ENCODE measurements at regions not wholly inside any gene's neighbourhood (a gene's known extent, or its start where the extent isn't known, plus 50 kb on each side); places are given as distances from the start of the nearest gene placed in this dataset.
A peak's percentile ranks its signal among the peaks of the same experiment; 100 is the strongest.

- TF ChIP-seq, protein P1, sequence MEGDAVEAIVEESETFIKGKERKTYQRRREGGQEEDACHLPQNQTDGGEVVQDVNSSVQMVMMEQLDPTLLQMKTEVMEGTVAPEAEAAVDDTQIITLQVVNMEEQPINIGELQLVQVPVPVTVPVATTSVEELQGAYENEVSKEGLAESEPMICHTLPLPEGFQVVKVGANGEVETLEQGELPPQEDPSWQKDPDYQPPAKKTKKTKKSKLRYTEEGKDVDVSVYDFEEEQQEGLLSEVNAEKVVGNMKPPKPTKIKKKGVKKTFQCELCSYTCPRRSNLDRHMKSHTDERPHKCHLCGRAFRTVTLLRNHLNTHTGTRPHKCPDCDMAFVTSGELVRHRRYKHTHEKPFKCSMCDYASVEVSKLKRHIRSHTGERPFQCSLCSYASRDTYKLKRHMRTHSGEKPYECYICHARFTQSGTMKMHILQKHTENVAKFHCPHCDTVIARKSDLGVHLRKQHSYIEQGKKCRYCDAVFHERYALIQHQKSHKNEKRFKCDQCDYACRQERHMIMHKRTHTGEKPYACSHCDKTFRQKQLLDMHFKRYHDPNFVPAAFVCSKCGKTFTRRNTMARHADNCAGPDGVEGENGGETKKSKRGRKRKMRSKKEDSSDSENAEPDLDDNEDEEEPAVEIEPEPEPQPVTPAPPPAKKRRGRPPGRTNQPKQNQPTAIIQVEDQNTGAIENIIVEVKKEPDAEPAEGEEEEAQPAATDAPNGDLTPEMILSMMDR (IDR thresholded peaks at IDR 0.05; ENCODE audit: borderline replicate concordance, extremely low read depth, low read length, poor library complexity, severe bottlenecking), result no peak
- TF ChIP-seq EZH2 (IDR thresholded peaks at IDR 0.05; ENCODE audit: borderline replicate concordance, low read depth, low read length, severe bottlenecking), result no peak
- Histone ChIP-seq H4K20me1 (ENCODE audit: insufficient read depth, low read length) (no peaks in the 10 kb centered on the region), H3K4me3 (ENCODE audit: low read depth in 1 of 2, low read length in 2 of 2) (no peak overlapping the region), H3K36me3 (ENCODE audit: insufficient read depth, low read length) (no peaks in the 10 kb centered on the region), H3K9me3 (ENCODE audit: insufficient read depth, low read length, severe bottlenecking) (peaks cover 7% of the 10 kb centered on the region), H3K27me3 (ENCODE audit: insufficient read depth, low read length, poor library complexity) (no peaks in the 10 kb centered on the region), H3K4me1 (ENCODE audit: insufficient read depth, low read length) (peaks cover 51% of the 10 kb centered on the region), H3K4me2 (ENCODE audit: insufficient read depth, low read length) (no peak overlapping the region), H3K79me2 (ENCODE audit: insufficient read depth, low read length) (no peaks in the 10 kb centered on the region), H3K27ac (ENCODE audit: low read length) (peak overlapping the region; percentile 98), H3K9ac (ENCODE audit: low read depth, low read length) (peak overlapping the region; percentile 51; the same call in 1 of the 2 replicates), H2AFZ (ENCODE audit: low read depth, low read length) (peak overlapping the region; percentile 8; the same call in 1 of the 2 replicates)
- DNase-seq (no peak), ATAC-seq (ENCODE audit: insufficient read depth, low read depth) (no peak)
Measured at GRCh38 chrX:148309413-148309812, 191.0 kb upstream of the AFF2 start.

DNA sequence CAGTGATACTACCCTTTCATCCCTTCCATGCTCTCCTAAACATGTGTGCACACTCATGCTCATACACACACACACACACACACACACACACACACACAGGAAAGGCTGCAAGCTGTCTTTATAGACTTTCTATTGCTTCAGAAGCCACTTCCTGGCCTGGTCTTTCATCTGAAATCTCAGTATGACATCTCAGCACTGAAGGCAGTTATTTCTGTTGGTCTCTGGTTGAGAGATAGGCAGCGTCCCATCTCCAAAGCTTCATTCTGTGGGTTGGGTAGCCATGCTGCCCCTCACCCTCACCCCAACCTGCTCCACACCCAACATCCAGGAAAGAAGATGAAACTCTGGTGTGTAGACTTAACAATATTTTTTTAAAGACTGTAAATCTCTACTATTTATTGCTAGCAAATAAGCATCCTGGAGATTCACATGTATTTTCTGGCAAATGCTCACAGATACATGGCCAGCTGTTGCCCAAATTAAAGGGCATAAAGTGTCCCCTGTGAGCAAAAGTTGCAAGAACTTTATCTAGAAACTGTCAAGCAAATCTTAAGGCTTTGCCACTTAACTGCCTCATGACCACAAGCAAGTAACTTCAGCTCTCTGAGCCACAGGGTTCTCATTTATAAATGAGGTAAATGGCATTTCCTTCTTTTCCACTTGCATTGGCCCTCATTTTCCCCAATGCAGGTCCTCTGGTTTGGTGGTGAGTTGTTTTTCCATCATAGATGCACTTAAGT, 189.8 kb upstream of the AFF2 start:
- Histone ChIP-seq H3K4me2 (ENCODE audit: insufficient read depth, low read length) (peak overlapping the region; percentile 48), H3K79me2 (ENCODE audit: insufficient read depth, low read length) (no peaks in the 10 kb centered on the region), H3K36me3 (ENCODE audit: insufficient read depth, low read length) (no peaks in the 10 kb centered on the region), H2AFZ (ENCODE audit: low read depth, low read length) (no peak overlapping the region), H4K20me1 (ENCODE audit: insufficient read depth, low read length) (no peaks in the 10 kb centered on the region), H3K9me3 (ENCODE audit: insufficient read depth, low read length, severe bottlenecking) (peaks cover 6% of the 10 kb centered on the region), H3K4me3 (ENCODE audit: low read depth in 1 of 2, low read length in 2 of 2) (peak overlapping the region in 1 of 2 experiments; percentile 42; a peak in 1 of 4 replicates), H3K27me3 (ENCODE audit: insufficient read depth, low read length, poor library complexity) (no peaks in the 10 kb centered on the region), H3K9ac (ENCODE audit: low read depth, low read length) (peak overlapping the region; percentile 68), H3K27ac (ENCODE audit: low read length) (peak overlapping the region; percentile 98), H3K4me1 (ENCODE audit: insufficient read depth, low read length) (peaks cover 51% of the 10 kb centered on the region)
- TF ChIP-seq, protein P1 (IDR thresholded peaks at IDR 0.05; ENCODE audit: borderline replicate concordance, extremely low read depth, low read length, poor library complexity, severe bottlenecking), result no peak
- TF ChIP-seq EZH2 (IDR thresholded peaks at IDR 0.05; ENCODE audit: borderline replicate concordance, low read depth, low read length, severe bottlenecking), result no peak
- DNase-seq, result peak; percentile 87
- peak; percentile 84 for ATAC-seq (ENCODE audit: insufficient read depth, low read depth)

DNA sequence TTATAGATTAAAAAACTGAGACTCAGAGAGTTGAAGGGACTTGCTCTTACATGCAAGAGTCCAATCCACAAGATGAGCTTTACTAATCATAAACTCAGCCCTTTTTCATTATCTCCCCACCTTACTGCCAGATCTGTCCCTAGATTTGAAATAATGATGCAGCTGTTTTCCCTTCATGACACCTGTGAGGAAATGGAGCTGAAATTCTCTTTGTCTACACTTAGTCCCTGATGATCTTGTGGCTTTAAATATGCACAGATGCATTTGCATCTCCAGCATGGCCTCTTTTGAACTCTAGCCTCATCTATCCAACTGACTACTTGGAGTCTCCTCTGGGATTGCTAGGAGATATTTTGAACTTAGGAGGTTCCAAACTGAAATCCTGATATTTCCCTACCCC, 188.9 kb upstream of the AFF2 start:
- H3K9ac ChIP-seq (ENCODE audit: low read depth, low read length), result peak overlapping the region; percentile 68
- no peaks in the 10 kb centered on the region for H3K9me3 ChIP-seq (ENCODE audit: insufficient read depth, low read length, severe bottlenecking)
- no peaks in the 10 kb centered on the region for H3K79me2 ChIP-seq (ENCODE audit: insufficient read depth, low read length)
- H3K27ac ChIP-seq (ENCODE audit: low read length), result peak overlapping the region; percentile 98
- peak; percentile 59 for ATAC-seq (ENCODE audit: insufficient read depth, low read depth)
- TF ChIP-seq, protein P1 (IDR thresholded peaks at IDR 0.05; ENCODE audit: borderline replicate concordance, extremely low read depth, low read length, poor library complexity, severe bottlenecking), result no peak
- TF ChIP-seq EZH2 (IDR thresholded peaks at IDR 0.05; ENCODE audit: borderline replicate concordance, low read depth, low read length, severe bottlenecking), result no peak
- no peaks in the 10 kb centered on the region for H3K36me3 ChIP-seq (ENCODE audit: insufficient read depth, low read length)
- peak overlapping the region; percentile 48 for H3K4me2 ChIP-seq (ENCODE audit: insufficient read depth, low read length)
- H3K4me1 ChIP-seq (ENCODE audit: insufficient read depth, low read length), result peaks cover 56% of the 10 kb centered on the region
- no peaks in the 10 kb centered on the region for H4K20me1 ChIP-seq (ENCODE audit: insufficient read depth, low read length)
- peak overlapping the region in 1 of 2 experiments; percentile 25; a peak in 1 of 4 replicates for H3K4me3 ChIP-seq (ENCODE audit: low read depth in 1 of 2, low read length in 2 of 2)
- H3K27me3 ChIP-seq (ENCODE audit: insufficient read depth, low read length, poor library complexity), result no peaks in the 10 kb centered on the region
- peak overlapping the region; percentile 46; the same call in 1 of the 2 replicates for H2AFZ ChIP-seq (ENCODE audit: low read depth, low read length)
- peak; percentile 48 for DNase-seq

All from DND-41 (cell line).